ENCODE measurements at regions not wholly inside any gene's neighbourhood (a gene's known extent, or its start where the extent isn't known, plus 50 kb on each side); places are given as distances from the start of the nearest gene placed in this dataset.

DNA sequence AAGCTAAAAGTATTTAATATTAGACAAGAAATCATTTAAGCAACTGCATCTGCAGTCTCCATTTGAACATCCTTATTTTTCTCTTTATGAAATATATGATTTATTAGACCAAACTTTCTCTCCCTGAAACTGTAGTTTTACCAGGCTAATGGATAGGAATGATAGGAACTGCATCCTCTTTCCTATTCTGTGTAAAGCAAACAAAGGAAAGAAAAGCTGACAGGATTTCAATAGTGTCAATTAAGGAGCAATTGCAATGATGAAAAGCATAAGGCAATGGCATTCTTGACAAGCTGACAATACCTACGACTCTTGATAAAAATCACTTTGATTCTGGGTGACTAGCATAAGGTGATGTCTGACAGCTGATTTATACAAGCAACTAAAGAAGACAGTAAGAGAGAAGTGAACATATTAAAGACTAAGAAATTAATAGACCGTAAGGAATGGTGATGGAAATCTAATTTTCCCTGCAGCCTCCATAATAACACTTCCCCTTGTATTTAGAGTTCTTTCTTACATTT, 502.5 kb downstream of the TECRL start:
- H3K9ac ChIP-seq (ENCODE audit: low read length) = no peak overlapping the region
- DNase-seq (ENCODE audit: low read depth) = no peak
- no peaks in the 10 kb centered on the region for H3K27me3 ChIP-seq (replicated peaks; ENCODE audit: control insufficient read depth, insufficient read depth, low read length)
- H3K4me3 ChIP-seq (ENCODE audit: low read length) = no peak overlapping the region
- H3K36me3 ChIP-seq (ENCODE audit: control insufficient read depth, insufficient read depth, low read length, severe bottlenecking) = no peaks in the 10 kb centered on the region
- no peaks in the 10 kb centered on the region for H3K9me3 ChIP-seq (ENCODE audit: control insufficient read depth, low read length)
- H3K4me1 ChIP-seq (ENCODE audit: control insufficient read depth, insufficient read depth, low read length) = no peaks in the 10 kb centered on the region

DNA sequence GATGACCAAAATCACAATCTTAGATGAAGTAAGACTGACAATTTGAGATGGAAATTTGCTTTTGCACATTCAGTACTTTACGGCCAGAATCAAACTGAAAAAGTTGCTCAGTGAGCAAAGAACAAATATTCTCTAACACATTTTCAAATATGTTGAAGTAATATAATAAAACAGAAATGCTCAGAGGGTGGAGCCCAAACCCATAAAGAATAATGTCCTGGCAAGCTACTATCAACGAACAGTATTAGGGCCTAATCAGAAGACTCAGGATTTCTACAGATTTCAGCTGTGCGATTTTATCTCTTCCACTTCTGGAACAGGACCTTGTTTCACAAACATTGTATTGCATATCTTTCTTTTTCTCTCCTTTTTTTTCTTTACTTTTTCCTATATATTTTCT, 505.0 kb downstream of the TECRL start:
- no peaks in the 10 kb centered on the region for H3K9me3 ChIP-seq (ENCODE audit: control insufficient read depth, low read length)
- H3K4me3 ChIP-seq (ENCODE audit: low read length) = no peak overlapping the region
- H3K36me3 ChIP-seq (ENCODE audit: control insufficient read depth, insufficient read depth, low read length, severe bottlenecking) = no peaks in the 10 kb centered on the region
- no peak overlapping the region for H3K9ac ChIP-seq (ENCODE audit: low read length)
- no peaks in the 10 kb centered on the region for H3K4me1 ChIP-seq (ENCODE audit: control insufficient read depth, insufficient read depth, low read length)
- no peak for DNase-seq (ENCODE audit: low read depth)
- H3K27me3 ChIP-seq (replicated peaks; ENCODE audit: control insufficient read depth, insufficient read depth, low read length) = no peaks in the 10 kb centered on the region

DNA sequence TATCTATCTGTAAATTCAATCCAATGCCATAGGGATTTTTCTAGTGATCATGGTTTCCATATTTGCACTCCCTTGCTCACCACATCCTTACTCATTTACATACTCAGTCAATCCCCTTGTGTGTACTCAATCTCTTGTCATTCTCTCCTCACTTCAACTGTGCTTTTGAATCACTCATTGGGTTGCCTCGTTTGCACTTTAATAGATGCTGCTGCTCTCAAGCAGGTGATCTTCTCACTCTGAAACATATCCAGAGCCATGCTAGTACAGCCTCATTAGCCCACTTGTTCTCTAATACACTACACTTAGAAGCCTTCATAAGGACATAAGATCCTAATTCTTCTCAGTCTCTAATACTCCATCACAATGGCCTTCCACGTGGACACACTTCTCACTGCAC, 507.9 kb downstream of the TECRL start:
- Histone ChIP-seq H3K27me3 (replicated peaks; ENCODE audit: control insufficient read depth, insufficient read depth, low read length) (no peaks in the 10 kb centered on the region), H3K4me3 (ENCODE audit: low read length) (no peak overlapping the region), H3K36me3 (ENCODE audit: control insufficient read depth, insufficient read depth, low read length, severe bottlenecking) (no peaks in the 10 kb centered on the region), H3K4me1 (ENCODE audit: control insufficient read depth, insufficient read depth, low read length) (no peaks in the 10 kb centered on the region), H3K9ac (ENCODE audit: low read length) (no peak overlapping the region), H3K9me3 (ENCODE audit: control insufficient read depth, low read length) (no peaks in the 10 kb centered on the region)
- no peak for DNase-seq (ENCODE audit: low read depth)

DNA sequence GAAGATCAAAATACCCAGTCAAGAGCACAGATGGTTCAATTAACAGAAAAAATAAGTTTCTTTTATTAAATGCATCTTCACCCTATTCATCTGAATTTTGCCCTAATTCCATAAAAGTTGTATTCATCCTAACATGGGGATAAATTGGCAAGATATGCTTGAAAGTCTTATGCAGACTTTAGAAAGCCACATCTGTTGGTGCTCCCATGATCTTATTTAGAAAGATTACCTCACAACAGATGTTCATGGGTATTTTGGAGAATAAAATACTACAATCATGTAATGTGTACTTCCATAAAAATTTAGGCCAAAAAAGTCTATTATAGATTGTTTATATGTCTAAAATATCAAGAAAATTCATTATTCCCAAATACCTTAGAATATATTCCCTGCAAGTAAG, 510.3 kb downstream of the TECRL start:
- H3K4me1 ChIP-seq (ENCODE audit: control insufficient read depth, insufficient read depth, low read length) = no peaks in the 10 kb centered on the region

DNA sequence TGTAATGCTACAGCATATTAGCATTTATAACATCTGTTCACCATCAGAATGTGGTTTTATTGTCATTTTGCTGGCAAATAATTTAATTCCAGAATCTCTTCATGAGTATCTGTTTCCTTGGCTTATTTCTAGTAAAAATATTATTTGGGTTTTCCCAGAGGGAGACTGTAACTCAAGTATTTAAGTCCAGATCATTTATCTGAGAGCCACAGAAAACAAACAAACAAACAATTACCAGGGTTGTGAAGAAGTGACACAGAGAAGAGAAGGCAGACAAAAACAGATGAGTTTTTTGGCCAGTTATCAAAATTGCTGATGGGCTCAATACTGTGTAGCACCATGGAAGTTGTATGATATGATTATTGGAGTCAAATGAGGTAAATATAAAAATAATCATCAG, 515.1 kb downstream of the TECRL start:
- H3K36me3 ChIP-seq (ENCODE audit: control insufficient read depth, insufficient read depth, low read length, severe bottlenecking) = no peaks in the 10 kb centered on the region
- H3K9me3 ChIP-seq (ENCODE audit: control insufficient read depth, low read length) = no peaks in the 10 kb centered on the region
- no peak overlapping the region for H3K4me3 ChIP-seq (ENCODE audit: low read length)
- no peak overlapping the region for H3K9ac ChIP-seq (ENCODE audit: low read length)
- no peaks in the 10 kb centered on the region for H3K4me1 ChIP-seq (ENCODE audit: control insufficient read depth, insufficient read depth, low read length)
- DNase-seq (ENCODE audit: low read depth) = no peak
- H3K27me3 ChIP-seq (replicated peaks; ENCODE audit: control insufficient read depth, insufficient read depth, low read length) = no peaks in the 10 kb centered on the region

More for the DNA sequence above, 510.3 kb downstream of the TECRL start:
- H3K27me3 ChIP-seq (replicated peaks; ENCODE audit: control insufficient read depth, insufficient read depth, low read length) = no peaks in the 10 kb centered on the region
- no peaks in the 10 kb centered on the region for H3K9me3 ChIP-seq (ENCODE audit: control insufficient read depth, low read length)
- H3K9ac ChIP-seq (ENCODE audit: low read length) = no peak overlapping the region
- no peak for DNase-seq (ENCODE audit: low read depth)
- no peak overlapping the region for H3K4me3 ChIP-seq (ENCODE audit: low read length)
- H3K36me3 ChIP-seq (ENCODE audit: control insufficient read depth, insufficient read depth, low read length, severe bottlenecking) = no peaks in the 10 kb centered on the region

DNA sequence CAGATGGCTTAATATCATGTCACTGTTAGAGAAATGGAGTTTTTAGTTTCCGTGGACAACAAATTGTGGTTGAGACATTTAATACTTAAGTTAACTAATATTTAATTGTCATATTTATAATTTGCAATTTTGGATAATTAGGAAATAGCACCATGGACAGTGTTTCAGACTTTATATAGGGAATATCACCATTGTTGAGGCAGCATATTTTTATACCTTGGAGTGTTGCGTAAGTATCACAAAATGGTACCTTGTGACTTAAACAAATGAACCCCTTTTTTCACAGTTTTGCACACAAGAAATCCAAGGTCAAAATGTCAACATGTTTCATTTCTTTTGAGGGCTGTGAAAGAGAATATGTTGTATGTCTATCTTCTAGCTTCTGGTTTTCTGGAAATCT, 539.9 kb downstream of the TECRL start:
- no peaks in the 10 kb centered on the region for H3K36me3 ChIP-seq (ENCODE audit: control insufficient read depth, insufficient read depth, low read length, severe bottlenecking)
- H3K27me3 ChIP-seq (replicated peaks; ENCODE audit: control insufficient read depth, insufficient read depth, low read length) = no peaks in the 10 kb centered on the region
- no peak for DNase-seq (ENCODE audit: low read depth)
- no peak overlapping the region for H3K9ac ChIP-seq (ENCODE audit: low read length)
- H3K9me3 ChIP-seq (ENCODE audit: control insufficient read depth, low read length) = no peaks in the 10 kb centered on the region
- no peak overlapping the region for H3K4me3 ChIP-seq (ENCODE audit: low read length)
- no peaks in the 10 kb centered on the region for H3K4me1 ChIP-seq (ENCODE audit: control insufficient read depth, insufficient read depth, low read length)

DNA sequence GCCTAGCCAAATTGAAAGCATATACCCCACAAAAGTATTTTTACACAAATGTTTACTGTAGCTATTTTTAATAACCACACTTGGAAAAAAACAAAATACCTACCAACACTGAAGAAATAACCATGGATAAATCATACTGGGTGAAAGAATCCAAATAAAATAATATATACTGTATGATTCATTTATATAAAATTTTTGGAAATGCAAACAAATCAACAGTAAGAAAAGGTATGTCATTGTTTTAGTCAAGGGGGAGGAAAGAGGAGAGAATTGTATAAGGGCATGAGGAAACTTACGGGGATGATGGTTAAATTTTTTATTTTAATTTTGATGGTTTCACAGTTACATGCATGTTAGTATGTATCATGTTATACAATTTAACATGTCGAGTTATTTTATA, 557.8 kb downstream of the TECRL start:
- H3K9ac ChIP-seq (ENCODE audit: low read length) = no peak overlapping the region
- H3K27me3 ChIP-seq (replicated peaks; ENCODE audit: control insufficient read depth, insufficient read depth, low read length) = no peaks in the 10 kb centered on the region
- no peak for DNase-seq (ENCODE audit: low read depth)
- H3K4me1 ChIP-seq (ENCODE audit: control insufficient read depth, insufficient read depth, low read length) = no peaks in the 10 kb centered on the region
- no peaks in the 10 kb centered on the region for H3K36me3 ChIP-seq (ENCODE audit: control insufficient read depth, insufficient read depth, low read length, severe bottlenecking)
- no peak overlapping the region for H3K4me3 ChIP-seq (ENCODE audit: low read length)
- no peaks in the 10 kb centered on the region for H3K9me3 ChIP-seq (ENCODE audit: control insufficient read depth, low read length)

DNA sequence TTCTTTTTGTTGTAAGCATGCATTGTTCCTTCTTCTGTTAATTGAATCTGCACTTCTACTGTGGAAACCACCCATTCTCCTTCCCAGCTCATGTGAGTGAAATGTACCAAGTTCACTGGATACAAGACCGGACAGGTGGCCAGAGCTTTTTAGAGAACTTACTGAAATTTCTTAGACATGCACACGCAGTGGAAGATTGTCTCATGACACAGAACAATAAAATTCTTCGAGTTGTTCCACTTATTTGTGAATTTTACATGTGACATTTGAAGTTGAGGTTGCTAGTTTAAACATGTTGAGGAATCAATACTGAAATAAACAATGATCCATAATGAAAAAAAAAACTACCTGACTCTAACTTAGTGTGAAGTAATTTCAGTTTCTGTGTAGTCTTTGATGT, 568.0 kb downstream of the TECRL start:
- Histone ChIP-seq H3K4me1 (ENCODE audit: control insufficient read depth, insufficient read depth, low read length) (no peaks in the 10 kb centered on the region), H3K9ac (ENCODE audit: low read length) (no peak overlapping the region), H3K4me3 (ENCODE audit: low read length) (no peak overlapping the region), H3K36me3 (ENCODE audit: control insufficient read depth, insufficient read depth, low read length, severe bottlenecking) (no peaks in the 10 kb centered on the region), H3K9me3 (ENCODE audit: control insufficient read depth, low read length) (no peaks in the 10 kb centered on the region), H3K27me3 (replicated peaks; ENCODE audit: control insufficient read depth, insufficient read depth, low read length) (no peaks in the 10 kb centered on the region)
- no peak for DNase-seq (ENCODE audit: low read depth)

DNA sequence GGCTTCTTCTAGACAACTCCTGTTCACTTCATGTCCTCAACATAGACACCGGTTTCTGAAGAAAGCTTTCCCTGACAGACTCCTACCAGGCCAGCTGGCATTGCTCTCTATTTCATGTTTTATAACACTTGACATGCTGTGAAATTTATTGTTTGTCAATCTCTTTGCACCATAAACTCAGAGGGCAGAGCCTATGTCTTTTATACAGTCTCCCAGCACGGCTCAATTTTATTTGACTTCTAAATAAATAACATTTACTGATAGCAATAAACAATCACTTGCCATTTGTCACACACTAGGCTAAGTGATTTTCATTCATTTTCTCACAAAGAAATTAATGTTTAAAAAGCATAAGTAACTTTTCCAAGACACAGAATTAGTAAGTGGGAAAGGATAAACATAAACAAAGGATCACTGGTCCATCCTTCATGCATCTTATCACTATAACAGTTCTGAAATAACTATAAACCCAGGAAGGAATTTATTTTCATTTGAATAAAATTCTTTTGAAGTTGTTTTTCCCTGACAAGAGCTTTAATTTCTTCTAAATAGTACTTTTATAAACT, 577.6 kb downstream of the TECRL start:
- Histone ChIP-seq H3K36me3 (ENCODE audit: control insufficient read depth, insufficient read depth, low read length, severe bottlenecking) (no peaks in the 10 kb centered on the region), H3K4me3 (ENCODE audit: low read length) (no peak overlapping the region), H3K27me3 (replicated peaks; ENCODE audit: control insufficient read depth, insufficient read depth, low read length) (no peaks in the 10 kb centered on the region), H3K9ac (ENCODE audit: low read length) (no peak overlapping the region), H3K4me1 (ENCODE audit: control insufficient read depth, insufficient read depth, low read length) (no peaks in the 10 kb centered on the region), H3K9me3 (ENCODE audit: control insufficient read depth, low read length) (peaks cover 9% of the 10 kb centered on the region)
- no peak for DNase-seq (ENCODE audit: low read depth)

DNA sequence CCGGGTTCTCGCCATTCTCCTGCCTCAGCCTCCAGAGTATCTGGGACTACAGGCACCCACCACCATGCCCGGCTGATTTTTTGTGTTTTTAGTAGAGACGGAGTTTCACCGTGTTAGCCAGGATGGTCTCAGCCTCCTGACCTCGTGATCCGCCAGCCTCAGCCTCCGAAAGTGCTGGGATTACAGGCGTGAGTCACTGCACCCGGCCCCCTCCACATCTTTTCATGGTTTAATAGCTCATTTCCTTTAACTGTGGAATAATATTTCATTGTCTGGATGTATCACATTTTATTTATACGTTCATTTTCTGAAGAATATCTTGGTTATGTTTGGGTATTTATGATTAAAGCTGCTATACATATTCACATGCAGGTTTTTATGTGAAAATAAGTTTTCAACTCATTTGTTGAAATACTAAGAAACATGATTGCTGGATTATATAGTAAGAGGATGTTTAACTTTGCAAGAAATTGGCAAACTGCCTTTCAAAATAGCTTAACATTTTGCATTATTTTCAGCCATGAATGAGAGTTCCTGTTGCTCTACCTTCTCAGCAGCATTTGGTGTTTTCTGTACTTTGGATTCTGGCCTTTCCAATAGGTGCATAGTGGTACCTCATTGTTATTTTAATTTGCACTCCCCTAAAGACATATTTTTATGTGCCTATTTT, 591.9 kb downstream of the TECRL start:
- H3K4me1 ChIP-seq (ENCODE audit: control insufficient read depth, insufficient read depth, low read length) = no peaks in the 10 kb centered on the region
- no peaks in the 10 kb centered on the region for H3K36me3 ChIP-seq (ENCODE audit: control insufficient read depth, insufficient read depth, low read length, severe bottlenecking)
- no peak overlapping the region for H3K4me3 ChIP-seq (ENCODE audit: low read length)
- H3K27me3 ChIP-seq (replicated peaks; ENCODE audit: control insufficient read depth, insufficient read depth, low read length) = no peaks in the 10 kb centered on the region
- H3K9me3 ChIP-seq (ENCODE audit: control insufficient read depth, low read length) = no peaks in the 10 kb centered on the region
- DNase-seq (ENCODE audit: low read depth) = no peak
- H3K9ac ChIP-seq (ENCODE audit: low read length) = no peak overlapping the region

DNA sequence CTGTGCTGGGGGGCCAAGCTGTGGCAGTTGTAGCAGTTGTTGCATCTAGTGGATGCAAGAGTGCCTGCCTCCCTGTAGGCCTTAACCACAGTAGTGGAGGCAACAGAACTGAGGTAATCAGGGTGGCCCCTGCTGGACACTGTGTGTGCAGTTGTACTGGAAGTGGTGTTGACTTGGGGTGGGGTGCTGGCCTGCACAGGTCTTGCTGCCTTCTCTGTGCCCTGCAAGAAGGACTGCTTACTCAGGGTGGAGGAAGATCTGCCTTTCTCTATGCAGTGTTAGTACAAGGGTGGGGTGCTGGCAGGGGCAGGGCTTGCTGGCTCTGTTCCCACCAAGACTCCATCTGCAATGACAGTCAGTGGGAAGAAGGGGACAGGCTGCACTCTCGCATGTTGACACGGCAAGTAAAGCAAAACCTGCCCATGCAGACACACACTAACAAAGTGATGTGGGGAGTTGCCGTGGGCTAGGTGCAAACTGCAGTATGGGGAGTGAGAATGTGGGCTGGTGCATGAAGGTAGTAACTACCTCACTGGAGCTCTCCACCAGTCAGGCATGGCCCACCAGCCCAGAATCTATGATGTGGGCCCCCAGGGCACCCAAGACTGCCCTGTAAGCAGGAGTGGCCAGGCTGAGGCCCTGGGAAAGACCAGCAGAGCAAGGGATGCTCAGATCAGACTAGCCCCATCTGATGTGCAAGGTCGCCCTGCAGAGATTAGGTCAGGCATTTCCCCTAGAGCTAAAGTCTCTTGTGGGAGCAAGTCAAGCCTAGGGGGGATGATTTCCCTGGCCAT, 594.9 kb downstream of the TECRL start:
- Histone ChIP-seq H3K9me3 (ENCODE audit: control insufficient read depth, low read length) (no peaks in the 10 kb centered on the region), H3K9ac (ENCODE audit: low read length) (no peak overlapping the region), H3K4me1 (ENCODE audit: control insufficient read depth, insufficient read depth, low read length) (no peaks in the 10 kb centered on the region)

More for the DNA sequence above, 594.9 kb downstream of the TECRL start:
- DNase-seq (ENCODE audit: low read depth) = no peak
- Histone ChIP-seq H3K36me3 (ENCODE audit: control insufficient read depth, insufficient read depth, low read length, severe bottlenecking) (no peaks in the 10 kb centered on the region), H3K27me3 (replicated peaks; ENCODE audit: control insufficient read depth, insufficient read depth, low read length) (no peaks in the 10 kb centered on the region), H3K4me3 (ENCODE audit: low read length) (no peak overlapping the region)

Data from adipocyte (in vitro differentiated cells).